ENCODE measurements at regions not wholly inside any gene's neighbourhood (a gene's known extent, or its start where the extent isn't known, plus 50 kb on each side); places are given as distances from the start of the nearest gene placed in this dataset.

DNA sequence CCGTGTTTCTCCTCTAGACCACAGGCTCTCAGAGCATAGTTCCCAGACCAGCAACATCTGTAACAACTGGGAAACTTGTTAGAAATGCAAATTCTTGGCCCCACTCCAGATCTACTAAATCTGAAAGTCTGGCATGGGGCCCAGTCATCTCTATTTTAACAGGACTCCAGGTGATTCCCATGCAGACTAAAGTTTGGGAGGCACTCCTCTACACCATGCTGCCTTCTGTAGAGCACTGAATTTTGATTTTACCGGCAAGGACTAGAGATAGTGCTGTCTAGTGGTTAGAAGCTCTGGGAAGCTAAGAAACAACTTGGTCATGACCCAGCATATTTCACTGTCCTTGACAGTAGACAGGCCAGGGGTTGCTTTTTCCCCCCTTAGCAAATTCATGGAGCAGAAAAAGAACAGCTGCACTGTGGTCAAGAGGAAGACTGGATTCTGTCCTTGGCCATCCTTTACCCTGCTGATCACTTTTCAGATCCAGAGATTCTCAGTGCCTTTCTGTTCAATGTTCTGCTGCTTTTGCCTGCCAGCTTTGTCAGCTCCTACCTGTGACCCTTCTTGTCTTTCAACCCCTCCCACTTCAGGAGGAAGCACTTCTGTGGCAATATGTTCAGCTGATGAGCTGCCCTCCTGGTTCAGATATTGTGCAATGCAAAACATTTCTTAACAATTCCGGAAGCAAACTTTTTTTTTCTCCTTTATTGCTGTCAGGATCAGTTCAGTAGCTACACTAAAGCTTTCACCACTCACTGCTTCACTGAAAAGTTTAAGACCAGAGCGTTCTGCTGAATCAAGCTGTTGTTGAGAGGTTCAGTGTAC, 133.8 kb upstream of the NUDT4 start:
- TF ChIP-seq EZH2 (IDR thresholded peaks at IDR 0.05) (no peak), POLR2AphosphoS5 (IDR thresholded peaks at IDR 0.05; ENCODE audit: borderline replicate concordance, low read depth, low read length) (peak; percentile 23; the same call in 1 of the 2 replicates), FOXP2 (optimal IDR thresholded peaks at IDR 0.05; ENCODE audit: control extremely low read depth, extremely low read length, insufficient read depth) (no peak)
